ENCODE measurements at regions not wholly inside any gene's neighbourhood (a gene's known extent, or its start where the extent isn't known, plus 50 kb on each side); places are given as distances from the start of the nearest gene placed in this dataset.

GRCh38 chr4:185868983-185869382 is 57.0 kb upstream of the SORBS2 start:
- no peak for TF ChIP-seq CTCF (IDR thresholded peaks at IDR 0.05)
- TF ChIP-seq POLR2A (IDR thresholded peaks at IDR 0.05): no peak

Data from heart left ventricle (tissue), 13 donors.